DMS 273 treated with DMSO at 0.1 percent for 48 hours (cell line): ENCODE measurements at regions not wholly inside any gene's neighbourhood (a gene's known extent, or its start where the extent isn't known, plus 50 kb on each side); places are given as distances from the start of the nearest gene placed in this dataset.

ENCODE experiments used
- DNase-seq: peaks from one replicate; lab custom pipeline; 2025; lab: John Stamatoyannopoulos, UW

DNA sequence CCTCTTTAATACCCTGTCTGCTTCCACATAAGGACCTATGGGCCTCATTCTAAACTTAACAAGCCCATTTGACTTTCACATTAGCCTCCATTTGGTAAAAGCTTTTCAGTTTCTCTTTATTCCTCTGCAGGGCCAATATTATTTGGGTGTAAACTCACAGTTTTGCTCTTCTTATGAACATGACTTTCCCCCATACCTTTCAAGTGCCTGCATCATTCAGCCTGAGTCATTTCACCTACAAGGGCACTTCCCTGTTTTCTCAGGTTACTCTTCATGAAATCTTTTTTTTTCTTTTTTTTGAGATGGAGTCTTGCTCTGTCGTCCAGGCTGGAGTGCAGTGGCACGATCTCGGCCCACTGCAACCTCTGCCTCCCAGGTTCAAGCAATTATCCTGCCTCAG is 1258.1 kb upstream of the CELF2 start:
- DNase-seq = no peak

DNA sequence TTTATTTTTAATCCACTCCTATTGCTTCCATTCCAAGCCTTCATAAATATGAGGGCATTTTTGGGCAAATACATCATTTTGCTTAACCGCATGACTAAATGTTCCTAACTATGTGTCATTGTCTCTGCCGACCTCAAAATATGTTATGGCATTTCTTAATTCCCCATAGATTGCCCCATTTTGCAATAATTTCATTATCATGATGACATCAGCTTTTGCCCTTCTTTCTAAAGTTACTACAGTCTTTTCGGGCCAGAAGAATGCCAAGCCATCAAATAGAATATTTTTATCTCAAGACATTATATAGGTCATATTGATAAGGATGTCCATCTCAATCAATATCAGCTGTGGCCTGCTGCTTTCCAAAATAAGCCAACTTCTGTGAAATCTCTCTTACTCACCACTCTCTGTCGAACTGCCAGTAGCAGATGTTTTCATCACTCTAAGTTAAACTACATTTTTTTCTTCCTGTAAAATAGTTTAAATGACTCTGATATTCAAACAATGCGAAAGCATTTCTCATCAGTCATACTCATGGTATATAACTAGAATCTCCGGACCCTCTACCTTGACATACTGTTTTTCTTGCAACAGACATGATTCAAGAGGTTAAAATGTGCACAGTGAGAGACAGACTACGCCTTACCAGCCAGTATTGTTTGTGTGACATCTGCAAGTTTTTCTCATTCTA is 1254.6 kb upstream of the CELF2 start:
- no peak for DNase-seq

DNA sequence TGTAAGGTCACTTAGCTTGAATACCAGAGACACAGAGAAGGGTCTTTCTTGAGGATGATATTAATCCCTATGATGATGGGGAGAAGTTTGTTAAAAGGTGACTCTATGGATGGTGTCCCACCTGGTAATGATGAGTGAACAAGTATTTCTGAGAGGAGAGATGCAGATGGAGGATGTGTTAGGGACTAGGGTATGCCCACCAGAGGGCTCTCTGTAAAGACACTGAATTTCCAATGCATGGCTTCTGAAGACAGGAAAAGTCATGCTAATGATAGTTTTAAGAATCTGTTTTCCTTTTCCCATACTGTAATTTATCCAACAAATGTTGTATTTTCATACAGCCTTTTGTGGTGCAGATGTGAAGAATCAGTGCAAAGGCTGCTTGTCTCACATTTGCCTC is 1250.9 kb upstream of the CELF2 start:
- DNase-seq = no peak

DNA sequence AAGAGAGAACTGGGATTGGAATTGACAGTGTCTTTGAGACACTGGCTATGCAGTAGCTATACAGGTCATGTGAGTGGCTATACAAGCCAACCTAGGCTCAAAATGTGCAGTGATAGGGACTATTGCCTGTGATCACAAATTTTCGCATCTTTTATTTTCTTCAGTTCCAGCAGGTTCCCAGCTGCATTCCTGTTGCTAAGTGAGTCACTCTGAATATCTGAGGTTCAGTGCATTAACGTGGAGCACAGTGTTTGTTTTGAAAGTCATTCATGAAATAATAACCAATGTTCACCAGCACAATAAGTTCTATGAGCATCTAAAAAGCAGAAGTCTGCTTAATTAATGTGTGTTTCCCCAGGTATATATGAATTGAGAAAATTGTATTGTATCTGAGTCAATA is 1236.0 kb upstream of the CELF2 start:
- no peak for DNase-seq

DNA sequence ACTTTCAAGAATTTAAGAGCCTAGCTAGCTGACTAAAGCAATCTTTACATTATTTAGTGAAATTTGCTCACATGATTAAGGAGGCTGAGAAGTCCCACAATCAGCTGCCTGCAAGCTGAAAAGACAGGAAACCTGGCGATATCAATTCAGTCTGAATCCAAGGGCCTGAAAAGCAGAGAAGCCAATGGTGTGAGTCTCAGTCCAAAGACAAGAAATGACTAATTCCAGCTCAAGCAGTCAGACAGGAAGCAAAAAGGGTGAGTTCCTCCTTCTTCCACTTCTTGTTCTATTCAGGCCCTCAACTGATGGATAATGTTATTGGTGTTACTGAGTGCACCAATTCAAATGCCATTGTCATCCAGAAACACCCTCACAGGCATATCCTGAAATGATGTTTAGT is 1231.6 kb upstream of the CELF2 start:
- no peak for DNase-seq

DNA sequence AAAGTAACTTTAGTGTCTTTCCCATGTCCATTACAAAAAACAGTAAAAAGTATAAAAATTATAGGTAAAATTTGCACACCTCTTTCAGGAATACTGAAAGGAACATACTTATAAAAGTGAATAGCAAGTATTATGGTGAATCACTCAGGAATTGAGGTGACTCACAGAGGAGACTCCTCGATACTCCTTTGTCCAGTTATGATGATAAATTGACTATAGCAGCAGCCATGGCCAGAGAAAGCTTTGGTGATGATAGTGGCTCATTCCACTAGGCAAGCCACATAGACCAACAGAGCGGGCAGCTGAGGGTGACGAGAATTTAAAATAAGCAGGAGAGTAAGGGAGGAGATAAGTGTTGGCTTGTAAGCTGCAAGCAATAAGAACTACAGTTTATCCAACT is 1231.1 kb upstream of the CELF2 start:
- no peak for DNase-seq

DNA sequence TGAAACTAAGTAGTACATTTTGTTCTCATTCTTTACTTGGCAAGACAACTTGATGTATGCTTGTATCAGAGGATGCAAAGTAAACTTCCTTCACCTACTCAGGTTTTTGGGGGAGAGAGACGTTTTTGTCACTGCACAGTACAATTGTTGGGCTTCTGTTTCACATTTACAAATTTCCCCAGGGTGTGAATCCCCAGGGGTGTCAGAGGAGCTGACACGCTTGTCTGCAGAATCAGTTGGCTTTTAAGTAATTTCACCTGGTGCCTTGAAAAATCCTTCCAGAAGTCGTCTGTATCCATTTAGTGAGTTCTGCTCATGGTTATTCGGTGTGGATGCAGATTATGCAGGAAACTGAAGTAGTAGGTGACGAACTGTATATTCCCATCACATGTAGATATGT is 1227.7 kb upstream of the CELF2 start:
- DNase-seq = no peak

DNA sequence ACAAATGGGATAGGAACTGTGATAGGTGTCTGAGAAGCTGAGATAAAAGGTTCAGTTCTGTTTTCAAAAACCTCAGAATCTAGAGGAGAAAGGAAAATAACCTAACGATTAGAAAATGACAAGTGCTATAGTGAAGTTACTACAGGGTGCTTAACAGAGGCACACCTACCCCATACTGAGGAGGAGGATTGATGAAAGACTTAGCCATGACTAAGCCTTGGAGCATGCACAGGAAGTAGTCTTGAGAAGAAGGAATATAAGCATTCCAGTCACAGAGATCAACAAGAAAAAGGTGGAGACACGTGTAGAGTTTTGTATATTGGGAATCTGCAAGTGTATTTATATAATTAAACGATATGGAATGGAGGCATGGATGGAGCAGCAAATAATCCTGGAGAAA is 1225.5 kb upstream of the CELF2 start:
- no peak for DNase-seq

DNA sequence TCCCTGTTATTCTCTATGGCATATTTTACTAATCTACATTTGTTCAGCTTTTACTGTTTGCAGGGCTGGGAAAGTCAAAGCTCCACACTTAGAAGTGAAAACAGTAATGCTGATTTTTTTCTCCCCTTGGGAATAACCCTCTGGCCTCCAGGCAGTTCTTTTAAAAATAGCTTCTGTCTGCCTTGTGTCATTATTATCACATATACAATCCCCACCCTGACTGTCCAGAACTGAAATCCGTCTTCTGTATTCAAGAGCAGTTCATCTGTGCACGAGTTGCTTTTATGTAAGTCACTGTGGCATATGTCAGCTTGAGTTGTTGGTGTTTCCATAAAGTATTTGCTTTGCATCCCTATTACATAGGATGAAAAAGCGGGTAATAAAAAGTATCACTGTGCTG is 1221.1 kb upstream of the CELF2 start:
- DNase-seq = no peak

DNA sequence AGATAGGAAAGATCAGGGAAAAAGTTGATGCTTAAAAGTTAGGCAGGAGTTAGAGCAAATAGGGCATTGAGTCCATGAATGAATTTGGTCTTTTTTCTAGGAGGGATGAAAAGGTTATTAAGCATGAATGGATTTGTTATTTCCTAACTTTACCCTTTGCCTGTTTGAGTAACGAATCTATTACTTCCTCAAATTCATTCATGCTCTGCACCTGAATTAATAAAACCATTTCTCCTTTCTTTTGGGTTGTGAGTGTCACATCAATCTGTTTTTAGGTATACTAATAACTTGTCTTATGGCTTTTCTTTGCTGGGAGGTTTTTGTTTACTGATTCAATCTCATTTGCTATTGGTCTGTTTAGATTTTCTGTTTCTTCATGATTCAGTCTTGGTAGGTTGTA is 1217.7 kb upstream of the CELF2 start:
- DNase-seq = no peak

DNA sequence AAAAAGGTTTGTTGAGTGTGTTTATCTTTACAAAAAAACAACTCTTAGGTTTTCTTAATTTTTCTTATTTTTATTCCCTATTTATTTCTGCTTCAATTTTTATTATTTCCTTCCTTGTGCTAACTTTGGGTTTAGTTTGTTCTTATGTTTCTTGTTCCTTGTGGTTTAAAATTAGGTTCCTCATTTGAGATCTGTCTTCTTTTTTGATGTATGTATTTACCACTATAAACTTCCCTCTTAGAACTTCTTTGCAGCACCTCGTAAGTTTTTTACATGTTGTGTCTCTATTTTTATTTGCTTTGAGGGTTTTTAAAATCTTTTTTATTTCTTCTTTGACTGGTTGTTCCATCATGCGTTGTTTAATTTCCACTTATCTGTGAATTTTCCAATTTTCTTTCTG is 1217.1 kb upstream of the CELF2 start:
- DNase-seq = no peak

DNA sequence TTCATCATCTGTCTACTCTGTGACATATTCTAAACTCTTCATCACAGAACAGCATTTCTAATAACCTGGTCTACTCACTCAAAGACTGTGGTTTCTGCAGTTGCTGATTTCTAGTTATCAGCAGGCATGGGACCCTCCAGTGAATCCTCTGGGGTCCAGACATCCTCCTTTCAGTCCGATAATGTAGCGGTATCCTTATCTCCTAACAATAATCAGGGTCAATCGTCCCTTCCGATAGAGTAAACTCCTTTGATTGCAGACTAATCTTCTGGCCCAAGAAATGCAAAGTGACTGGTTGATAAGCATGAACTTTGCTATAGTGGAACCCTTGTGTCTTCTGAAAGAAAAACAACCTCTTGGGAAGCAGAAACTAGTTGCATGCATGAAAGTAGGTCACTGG is 1209.8 kb upstream of the CELF2 start:
- no peak for DNase-seq

DNA sequence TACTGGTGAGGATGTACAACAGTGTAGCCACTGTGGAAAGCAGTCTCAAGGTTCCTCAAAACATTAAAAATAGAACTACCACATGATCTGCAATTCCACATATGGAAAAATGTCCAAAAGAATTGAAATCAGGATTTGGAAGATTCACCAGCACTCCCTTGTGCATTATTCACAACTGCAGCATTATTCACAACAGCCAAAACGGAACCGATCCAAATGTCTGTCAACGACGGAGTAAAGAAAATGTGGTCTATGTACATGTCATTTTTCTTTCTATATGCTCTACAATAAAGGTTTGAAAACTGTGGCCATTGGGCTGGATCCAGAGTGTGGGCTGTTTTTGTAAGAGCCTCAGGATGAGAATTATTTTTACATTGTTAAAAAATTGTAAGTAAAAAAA is 1206.1 kb upstream of the CELF2 start:
- no peak for DNase-seq

DNA sequence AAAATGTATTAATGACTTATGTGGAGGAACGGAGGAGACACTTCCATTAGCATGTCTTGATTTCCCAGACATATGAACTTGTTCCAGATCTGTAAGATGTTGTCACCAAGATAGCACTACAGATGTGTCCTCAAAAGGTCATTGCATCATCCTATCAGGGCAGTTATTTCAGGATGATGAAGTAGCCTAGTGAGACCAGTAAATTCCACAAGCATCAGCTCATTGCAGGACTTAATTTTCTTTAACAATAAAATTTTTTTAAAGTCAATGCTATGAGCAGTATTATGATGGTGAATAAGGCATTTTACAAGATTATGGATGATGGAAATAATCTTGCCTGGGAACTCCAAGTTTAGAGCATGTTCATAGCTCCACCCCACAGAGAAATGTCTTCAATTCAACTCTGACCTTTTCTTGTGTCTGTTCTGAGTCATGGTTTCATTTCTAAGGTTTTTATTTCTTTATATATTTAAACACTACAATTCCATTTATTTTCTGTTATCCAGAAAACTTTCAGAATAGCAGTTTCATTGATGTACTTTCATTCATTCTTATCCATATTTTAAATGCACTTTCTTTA is 1203.3 kb upstream of the CELF2 start:
- DNase-seq = no peak

DNA sequence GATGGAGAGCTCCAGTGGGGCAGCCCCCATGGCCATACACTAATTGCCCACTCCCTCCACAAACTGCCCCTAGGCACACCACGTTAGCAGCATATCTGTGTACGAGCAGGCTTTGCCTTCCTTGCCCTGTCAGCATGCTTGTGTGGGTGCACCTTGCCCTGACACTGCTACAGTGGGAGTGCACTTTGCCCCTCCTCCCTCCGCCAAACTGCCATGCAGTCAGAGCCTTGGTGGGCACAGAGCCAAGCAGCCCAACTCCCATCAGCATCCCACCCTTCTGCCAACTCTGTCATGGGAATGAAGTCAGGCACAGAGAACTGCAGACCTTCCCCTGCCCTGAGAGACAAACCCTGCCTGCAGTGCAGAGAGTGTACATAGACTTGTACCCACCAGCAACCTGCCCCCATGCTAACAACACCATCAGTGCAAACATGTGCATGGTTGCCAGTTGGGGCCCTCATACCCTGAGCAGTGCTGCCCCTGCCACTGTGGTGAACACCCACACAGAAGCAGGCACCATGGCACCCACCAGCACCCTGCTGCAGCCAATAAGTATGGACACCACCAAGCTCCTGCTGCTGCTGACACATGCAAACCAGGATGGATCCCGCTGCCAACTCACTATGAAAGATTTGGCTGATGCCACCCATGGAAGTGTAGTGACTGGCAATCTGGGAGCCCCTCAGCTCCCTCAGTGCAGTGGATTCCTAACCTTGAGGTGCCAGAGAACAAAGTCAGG is 1197.7 kb upstream of the CELF2 start:
- no peak for DNase-seq

DNA sequence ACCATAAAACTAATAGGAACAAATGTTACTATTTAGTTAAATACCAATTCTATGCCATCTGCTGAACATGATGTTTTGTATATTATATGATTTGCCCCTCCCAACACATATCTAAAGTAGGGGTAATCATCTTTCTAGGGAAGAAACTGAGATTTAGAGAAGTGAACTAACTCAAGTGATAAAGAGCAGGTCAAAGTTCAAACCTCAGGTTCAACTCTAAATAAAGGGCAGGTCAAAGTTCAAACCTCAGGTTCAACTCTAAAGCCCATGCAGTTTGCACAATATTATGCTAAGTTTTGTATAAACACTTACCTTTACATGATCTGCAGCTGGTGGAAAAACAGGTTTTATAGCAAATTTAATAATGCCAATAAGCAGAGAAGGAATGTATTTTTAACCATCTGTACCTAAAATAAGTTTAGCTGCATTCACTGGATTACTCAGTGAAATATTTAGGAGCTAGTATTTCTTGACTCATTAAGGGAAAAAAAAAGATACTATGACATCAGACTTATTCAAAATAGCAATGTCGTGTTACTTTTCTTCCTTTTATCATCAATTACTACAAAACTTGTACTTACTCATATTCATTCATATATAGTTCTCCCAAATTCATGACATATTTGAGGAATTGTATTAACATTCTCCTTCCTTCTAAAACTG is 1194.3 kb upstream of the CELF2 start:
- no peak for DNase-seq

DNA sequence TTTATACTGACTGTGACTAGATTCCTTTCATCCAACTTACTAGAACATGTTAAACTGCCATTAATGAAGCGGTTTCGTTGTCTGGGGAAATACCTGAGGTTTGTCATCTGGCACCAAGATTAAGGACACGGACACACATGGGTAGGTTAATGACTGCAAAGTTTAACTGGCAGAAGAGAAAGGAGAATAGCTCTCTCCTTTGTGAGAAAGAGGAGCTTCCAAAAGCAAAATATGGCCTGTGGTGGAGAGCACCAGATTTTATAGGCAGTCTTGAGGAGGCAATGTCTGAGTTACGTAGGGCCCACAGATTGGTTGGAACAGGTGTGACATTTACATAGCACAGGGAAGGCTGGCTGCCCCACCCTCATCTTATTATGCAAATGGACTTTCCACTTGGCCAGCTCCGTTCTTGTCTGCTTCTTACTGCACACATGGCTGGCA is 1193.0 kb upstream of the CELF2 start:
- DNase-seq = no peak

DNA sequence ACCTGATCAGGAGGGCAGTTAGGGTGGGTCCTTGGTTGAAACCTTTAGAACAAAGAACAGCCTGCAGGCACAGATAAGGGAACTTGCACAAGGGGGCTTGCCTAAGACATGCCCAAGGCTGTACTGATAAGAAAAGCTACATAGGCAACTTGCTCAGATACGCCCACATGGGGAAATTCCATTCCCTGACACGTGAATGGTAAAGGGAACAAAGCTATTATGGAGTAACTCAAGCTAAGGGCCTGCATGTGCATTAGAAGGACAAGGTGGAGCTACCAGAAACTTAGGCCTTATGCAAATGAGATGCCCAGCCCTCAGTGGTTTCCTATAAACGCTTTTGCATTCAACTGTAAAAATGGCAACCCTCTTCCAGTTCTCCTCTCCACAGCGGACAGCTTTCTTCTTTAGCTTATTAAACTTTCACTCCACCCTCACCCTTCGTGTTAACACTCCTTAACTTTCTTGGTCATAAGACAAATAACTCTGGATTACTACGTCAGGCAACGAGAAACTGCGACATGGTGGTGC is 1192.1 kb upstream of the CELF2 start:
- DNase-seq = no peak

DNA sequence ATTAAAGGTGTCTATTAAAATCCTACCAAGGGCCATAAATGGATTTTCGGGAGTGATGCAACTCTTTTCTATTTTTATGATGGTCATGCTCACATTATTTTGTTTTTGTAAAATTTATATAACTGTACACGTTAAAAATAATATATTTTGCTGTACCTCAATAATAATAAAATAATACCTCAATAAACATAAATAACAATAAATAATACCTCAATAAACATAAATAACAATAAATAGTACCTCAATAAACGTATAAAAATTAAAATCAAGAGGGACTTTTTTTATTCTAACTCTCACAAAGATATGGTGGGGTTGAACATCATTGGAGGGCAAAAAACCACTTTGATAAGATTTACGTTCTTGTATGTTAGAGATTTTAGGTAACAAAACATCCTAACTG is 1189.6 kb upstream of the CELF2 start:
- no peak for DNase-seq

DNA sequence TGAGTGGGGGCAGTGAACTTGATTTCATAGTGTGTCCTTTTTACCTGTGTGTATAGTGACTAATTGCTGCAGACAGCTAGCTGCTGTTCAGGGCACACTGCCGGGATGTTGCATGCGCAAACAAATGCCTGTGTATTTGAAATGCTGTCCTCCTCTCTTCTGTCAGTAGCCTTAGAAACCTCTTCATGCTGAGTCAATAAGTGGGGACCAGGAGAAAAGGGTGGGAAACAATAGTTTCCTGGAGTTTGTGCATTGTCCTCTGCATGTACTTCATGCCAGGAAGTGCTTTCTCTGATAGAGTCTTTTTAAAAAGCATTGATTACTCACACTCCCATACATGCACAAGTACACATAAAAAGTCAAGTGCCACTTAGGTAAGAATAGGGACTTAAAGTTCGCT is 1183.7 kb upstream of the CELF2 start:
- DNase-seq = no peak

DNA sequence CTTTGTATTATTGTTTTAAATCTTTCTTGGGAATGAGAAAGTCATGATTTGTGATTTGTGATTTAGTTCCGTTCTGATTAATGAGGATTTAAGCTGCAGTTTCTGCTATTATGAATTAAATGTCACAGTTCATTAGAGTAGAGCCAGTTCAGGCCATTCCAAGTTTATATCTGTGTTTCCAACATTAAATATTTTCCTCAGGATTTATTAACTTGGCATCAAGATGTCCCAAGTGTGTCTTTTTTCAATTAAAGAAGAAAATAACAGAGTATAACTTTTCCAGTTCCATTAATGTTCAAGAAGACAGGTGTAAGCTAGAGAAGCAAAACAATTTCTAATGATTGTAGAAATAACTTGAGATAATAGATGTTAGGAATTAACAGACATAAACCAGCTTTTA is 1183.2 kb upstream of the CELF2 start:
- no peak for DNase-seq

DNA sequence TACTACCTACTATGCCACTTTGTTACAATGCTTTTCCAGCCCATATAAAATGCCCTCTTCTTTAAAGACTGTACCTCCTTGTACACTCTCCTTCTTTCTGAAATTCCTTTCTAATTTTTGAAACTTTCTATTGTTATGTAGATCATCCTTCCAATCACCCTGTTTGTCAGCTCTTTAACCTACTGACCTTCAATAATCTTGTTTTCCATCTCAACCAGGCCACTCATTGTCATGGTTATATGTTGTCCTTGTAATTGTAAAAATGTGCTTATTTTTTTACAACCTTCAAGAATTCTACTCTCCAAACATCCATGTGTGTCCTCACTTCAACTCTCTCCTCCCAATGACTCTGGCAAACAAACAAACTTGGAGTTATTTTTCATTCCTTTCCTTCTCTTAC is 1172.6 kb upstream of the CELF2 start:
- no peak for DNase-seq

DNA sequence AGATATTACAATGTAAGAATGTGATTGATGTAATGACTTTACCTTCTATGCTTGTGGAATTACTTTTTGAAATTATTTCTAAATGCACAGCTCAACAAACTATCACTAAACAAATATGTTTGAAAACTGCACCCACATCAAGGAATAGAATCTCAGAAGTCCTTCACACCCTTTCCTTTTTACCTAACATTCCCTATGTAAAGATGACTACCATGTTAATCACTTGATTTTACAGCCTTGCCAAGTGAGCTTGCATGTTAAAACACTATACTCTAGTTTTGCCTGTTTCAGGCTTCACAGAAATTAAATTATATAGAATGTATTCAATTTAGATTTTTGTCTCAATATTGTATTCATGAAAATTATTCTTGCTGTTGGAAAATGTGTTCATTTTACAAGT is 1169.4 kb upstream of the CELF2 start:
- DNase-seq = no peak
